Activated T-helper 17 cell treated with anti-CD3 and anti-CD28 coated beads, Interleukin-2, amount 50 U/mL, for 72 hours (primary cell): ENCODE measurements at regions not wholly inside any gene's neighbourhood (a gene's known extent, or its start where the extent isn't known, plus 50 kb on each side); places are given as distances from the start of the nearest gene placed in this dataset.

Experiments used
- ATAC-seq: fragments of 150-1000 bp; cut with Tn5 transposase; replicated peaks from 2 replicates; pipeline ENCODE4 v1.10.0; 2021; ENCODE audit warnings: mild to moderate bottlenecking, moderate library complexity
- H3K27ac Mint-ChIP-seq: one replicate; pipeline ENCODE4 v1.8.0; 2022; ENCODE audit warnings: mixed read lengths
- H3K27me3 Mint-ChIP-seq: one replicate; pipeline ENCODE4 v1.8.0; 2022; ENCODE audit warnings: mixed read lengths
- H3K36me3 Mint-ChIP-seq: one replicate; pipeline ENCODE4 v1.8.0; 2022; ENCODE audit warnings: low read depth, mild to moderate bottlenecking, mixed read lengths
- H3K4me1 Mint-ChIP-seq: one replicate; pipeline ENCODE4 v1.8.0; 2022; ENCODE audit warnings: mixed read lengths
- H3K4me3 Mint-ChIP-seq: one replicate; pipeline ENCODE4 v1.8.0; 2022; ENCODE audit warnings: mild to moderate bottlenecking, mixed read lengths
- H3K9me3 Mint-ChIP-seq: one replicate; pipeline ENCODE4 v1.8.0; 2022; ENCODE audit warnings: mixed read lengths

- Mint-ChIP-seq H3K27me3 (no peaks in the 10 kb centered on the region), H3K9me3 (peaks cover 4% of the 10 kb centered on the region), H3K4me3 (no peak overlapping the region), H3K4me1 (no peaks in the 10 kb centered on the region), H3K36me3 (no peaks in the 10 kb centered on the region), H3K27ac (no peak overlapping the region)
- ATAC-seq = no peak
Observed at GRCh38 chr2:40507432-40507831, 55.5 kb upstream of the SLC8A1 start.

DNA sequence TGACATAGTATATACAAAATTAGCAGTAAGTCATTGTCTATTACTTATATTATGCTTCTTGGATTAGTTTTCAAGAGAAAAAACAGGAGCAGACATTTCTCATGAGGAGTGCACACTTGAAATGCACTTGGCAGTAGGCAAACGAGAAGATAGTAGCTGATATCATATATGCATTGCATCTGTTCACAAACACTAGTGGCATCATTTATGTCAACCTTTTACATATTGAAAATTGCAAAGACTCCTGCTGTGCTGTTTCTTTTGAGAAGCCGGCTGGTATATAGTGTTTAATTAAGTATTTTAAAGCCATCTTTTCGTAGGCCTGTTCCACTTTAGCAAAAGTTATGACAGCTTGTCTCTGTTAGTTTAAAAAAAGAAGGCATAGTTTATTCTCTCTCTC is 58.4 kb upstream of the SLC8A1 start:
- no peak for ATAC-seq
- peaks cover 4% of the 10 kb centered on the region for H3K9me3 Mint-ChIP-seq
- no peak overlapping the region for H3K27ac Mint-ChIP-seq
- H3K27me3 Mint-ChIP-seq = no peaks in the 10 kb centered on the region
- no peaks in the 10 kb centered on the region for H3K4me1 Mint-ChIP-seq
- H3K4me3 Mint-ChIP-seq = no peak overlapping the region
- no peaks in the 10 kb centered on the region for H3K36me3 Mint-ChIP-seq

DNA sequence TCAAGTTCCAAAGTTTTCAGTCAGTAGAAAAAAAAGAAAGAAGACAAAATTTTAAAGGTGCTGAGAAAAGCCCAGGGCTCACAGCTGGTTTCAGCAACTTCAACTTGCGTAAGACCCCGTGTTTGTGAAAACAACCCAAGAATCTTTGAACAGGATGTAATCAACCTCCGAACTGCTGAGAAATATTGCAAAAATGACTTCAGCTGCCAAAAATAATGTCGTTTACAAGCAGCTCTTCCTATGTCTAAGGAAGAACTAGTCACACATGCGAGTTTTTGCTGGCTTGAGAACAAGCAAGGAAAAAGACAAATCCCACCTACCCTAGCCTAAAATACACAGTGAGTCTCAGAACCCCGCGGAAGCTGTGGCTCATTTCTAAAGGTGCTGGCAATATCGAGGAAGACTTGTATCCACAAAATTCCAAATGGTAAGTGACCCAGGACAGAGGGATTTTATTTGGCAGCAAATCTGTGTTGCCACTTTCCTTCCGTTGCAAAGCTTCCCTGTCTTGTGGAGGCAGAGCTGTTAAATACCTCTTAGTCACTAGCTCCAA is 59.8 kb upstream of the SLC8A1 start:
- Mint-ChIP-seq H3K4me1 (no peaks in the 10 kb centered on the region), H3K36me3 (no peaks in the 10 kb centered on the region), H3K4me3 (no peak overlapping the region), H3K9me3 (peaks cover 4% of the 10 kb centered on the region), H3K27ac (no peak overlapping the region), H3K27me3 (no peaks in the 10 kb centered on the region)
- no peak for ATAC-seq

DNA sequence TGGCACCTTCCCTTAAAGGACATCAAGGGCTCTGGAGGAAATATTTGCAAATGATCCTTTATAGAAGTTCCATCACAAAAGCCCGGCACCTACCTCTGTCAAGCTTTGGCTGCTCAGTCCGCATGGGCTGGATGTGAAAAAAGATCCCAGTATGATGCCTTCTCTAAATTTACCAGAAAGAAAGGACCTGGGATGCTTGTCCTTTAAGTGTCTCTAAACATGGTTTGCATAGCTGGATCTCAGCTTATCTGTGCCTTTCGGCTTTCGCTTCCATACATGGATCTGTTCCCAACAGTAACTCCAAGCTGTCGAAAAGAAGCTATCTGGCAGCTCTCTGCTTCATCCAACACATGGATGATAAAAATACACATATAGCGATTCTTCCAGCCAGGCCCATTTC is 60.4 kb upstream of the SLC8A1 start:
- H3K4me3 Mint-ChIP-seq = no peak overlapping the region
- no peaks in the 10 kb centered on the region for H3K4me1 Mint-ChIP-seq
- no peaks in the 10 kb centered on the region for H3K36me3 Mint-ChIP-seq
- peaks cover 4% of the 10 kb centered on the region for H3K9me3 Mint-ChIP-seq
- no peak overlapping the region for H3K27ac Mint-ChIP-seq
- no peaks in the 10 kb centered on the region for H3K27me3 Mint-ChIP-seq
- ATAC-seq = no peak

GRCh38 chr2:40513201-40513600 is 61.3 kb upstream of the SLC8A1 start:
- ATAC-seq = no peak
- no peaks in the 10 kb centered on the region for H3K36me3 Mint-ChIP-seq
- H3K27me3 Mint-ChIP-seq = no peaks in the 10 kb centered on the region
- peaks cover 4% of the 10 kb centered on the region for H3K9me3 Mint-ChIP-seq
- no peak overlapping the region for H3K27ac Mint-ChIP-seq
- no peaks in the 10 kb centered on the region for H3K4me1 Mint-ChIP-seq
- no peak overlapping the region for H3K4me3 Mint-ChIP-seq

DNA sequence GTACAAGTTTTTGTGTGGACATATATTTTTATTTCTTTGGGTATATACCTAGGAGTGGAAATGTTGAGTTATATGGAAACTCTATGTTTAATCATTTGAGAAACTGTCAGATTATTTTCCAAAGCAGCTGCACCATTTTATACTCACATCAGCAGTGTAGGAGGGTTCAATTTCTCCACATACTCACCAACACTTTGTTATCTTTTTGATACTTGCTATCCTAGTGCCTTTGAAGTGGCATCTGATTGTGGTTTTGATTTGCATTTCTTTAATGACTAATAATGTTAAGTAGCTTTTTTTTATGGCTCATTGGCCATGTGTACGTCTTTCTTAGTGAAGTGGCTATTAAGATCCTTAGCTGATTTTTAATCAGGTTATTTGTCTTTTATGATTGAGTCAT is 64.7 kb upstream of the SLC8A1 start:
- Mint-ChIP-seq H3K36me3 (no peaks in the 10 kb centered on the region), H3K27ac (no peak overlapping the region), H3K9me3 (no peaks in the 10 kb centered on the region), H3K4me1 (no peaks in the 10 kb centered on the region), H3K27me3 (no peaks in the 10 kb centered on the region), H3K4me3 (no peak overlapping the region)
- no peak for ATAC-seq

DNA sequence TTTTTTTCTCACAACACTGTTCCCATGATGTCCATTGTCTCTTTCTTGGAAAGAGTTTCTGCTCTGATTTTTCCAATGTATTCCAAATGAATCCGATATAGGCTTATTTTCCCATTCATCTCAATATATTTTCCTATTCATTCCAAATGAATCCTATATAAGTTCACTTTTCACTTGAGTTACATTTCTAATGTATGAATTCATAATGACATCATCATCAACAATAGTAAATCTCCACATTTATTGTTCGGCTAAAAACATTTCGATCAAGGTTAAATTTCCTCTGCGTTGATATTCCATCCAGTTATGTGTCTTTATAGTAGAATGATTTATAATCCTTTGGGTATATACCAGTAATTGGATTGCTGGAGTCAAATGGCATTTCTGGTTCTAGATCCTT is 76.7 kb upstream of the SLC8A1 start:
- Mint-ChIP-seq H3K27me3 (no peaks in the 10 kb centered on the region), H3K9me3 (peaks cover 12% of the 10 kb centered on the region), H3K27ac (no peak overlapping the region), H3K36me3 (no peaks in the 10 kb centered on the region), H3K4me3 (no peak overlapping the region), H3K4me1 (no peaks in the 10 kb centered on the region)
- no peak for ATAC-seq

- Mint-ChIP-seq H3K27me3 (no peaks in the 10 kb centered on the region), H3K36me3 (no peaks in the 10 kb centered on the region), H3K4me1 (no peaks in the 10 kb centered on the region), H3K4me3 (no peak overlapping the region), H3K27ac (no peak overlapping the region), H3K9me3 (peaks cover 9% of the 10 kb centered on the region)
- ATAC-seq = no peak
Observed at GRCh38 chr2:40531359-40531758, 79.5 kb upstream of the SLC8A1 start.

DNA sequence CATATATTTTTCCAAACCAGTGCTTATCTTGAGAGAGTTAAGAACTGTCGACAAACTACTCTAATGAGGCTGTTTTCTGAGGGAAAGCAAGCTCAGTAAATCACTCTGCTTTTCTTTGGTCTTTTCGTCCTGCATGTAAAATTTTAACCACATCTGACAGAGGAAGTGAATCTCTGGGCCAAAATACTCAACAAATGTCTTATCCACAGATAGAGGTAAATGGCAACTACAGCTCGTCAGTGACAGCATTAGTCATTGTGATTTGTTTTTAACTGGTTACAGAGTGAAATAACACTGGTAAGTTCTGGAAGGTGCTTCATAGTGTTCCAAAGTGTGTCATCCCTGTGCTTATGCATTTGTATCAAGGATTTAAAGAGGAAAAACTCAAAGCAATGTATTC is 82.6 kb upstream of the SLC8A1 start:
- Mint-ChIP-seq H3K27me3 (no peaks in the 10 kb centered on the region), H3K27ac (no peak overlapping the region), H3K36me3 (no peaks in the 10 kb centered on the region), H3K4me3 (no peak overlapping the region), H3K4me1 (no peaks in the 10 kb centered on the region), H3K9me3 (peaks cover 3% of the 10 kb centered on the region)
- no peak for ATAC-seq

- no peaks in the 10 kb centered on the region for H3K27me3 Mint-ChIP-seq
- ATAC-seq = no peak
- peaks cover 5% of the 10 kb centered on the region for H3K9me3 Mint-ChIP-seq
- H3K4me3 Mint-ChIP-seq = no peak overlapping the region
- H3K36me3 Mint-ChIP-seq = no peaks in the 10 kb centered on the region
- H3K27ac Mint-ChIP-seq = no peak overlapping the region
- H3K4me1 Mint-ChIP-seq = no peaks in the 10 kb centered on the region
Observed at GRCh38 chr2:40535972-40536371, 84.1 kb upstream of the SLC8A1 start.

- Mint-ChIP-seq H3K4me3 (no peak overlapping the region), H3K9me3 (peaks cover 6% of the 10 kb centered on the region), H3K4me1 (no peaks in the 10 kb centered on the region)
Observed at GRCh38 chr2:40540026-40540425, 88.1 kb upstream of the SLC8A1 start.

GRCh38 chr2:40543381-40543780 is 91.5 kb upstream of the SLC8A1 start:
- Mint-ChIP-seq H3K9me3 (peaks cover 3% of the 10 kb centered on the region), H3K36me3 (no peaks in the 10 kb centered on the region), H3K4me1 (no peaks in the 10 kb centered on the region), H3K27me3 (no peaks in the 10 kb centered on the region), H3K27ac (no peak overlapping the region), H3K4me3 (no peak overlapping the region)
- no peak for ATAC-seq

More at GRCh38 chr2:40540026-40540425, 88.1 kb upstream of the SLC8A1 start:
- ATAC-seq = no peak
- H3K27me3 Mint-ChIP-seq = no peaks in the 10 kb centered on the region
- no peak overlapping the region for H3K27ac Mint-ChIP-seq
- H3K36me3 Mint-ChIP-seq = no peaks in the 10 kb centered on the region

- Mint-ChIP-seq H3K36me3 (no peaks in the 10 kb centered on the region), H3K27ac (no peak overlapping the region), H3K27me3 (no peaks in the 10 kb centered on the region), H3K9me3 (peaks cover 3% of the 10 kb centered on the region), H3K4me1 (no peaks in the 10 kb centered on the region), H3K4me3 (no peak overlapping the region)
- no peak for ATAC-seq
Observed at GRCh38 chr2:40544072-40544471, 92.2 kb upstream of the SLC8A1 start.

DNA sequence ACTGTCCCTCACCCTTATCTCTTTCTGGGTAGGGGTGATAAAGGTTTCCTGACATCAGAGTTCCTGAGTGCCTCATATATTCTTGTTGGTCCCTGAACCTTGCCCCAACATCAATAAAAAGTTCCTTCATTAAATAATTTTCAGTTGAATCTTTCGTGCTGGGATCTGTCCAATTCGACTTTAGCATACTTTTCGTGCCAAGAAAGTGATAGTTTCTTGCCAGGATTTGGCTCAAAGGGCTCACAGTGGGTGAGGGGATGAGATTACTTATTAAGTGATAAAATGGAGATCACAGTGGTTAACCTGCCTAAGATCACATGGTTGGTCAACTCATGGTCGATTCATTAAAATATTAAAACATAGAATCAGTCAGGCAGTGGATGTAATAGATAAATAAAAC is 93.8 kb upstream of the SLC8A1 start:
- H3K4me3 Mint-ChIP-seq = no peak overlapping the region
- H3K4me1 Mint-ChIP-seq = no peaks in the 10 kb centered on the region
- H3K27me3 Mint-ChIP-seq = no peaks in the 10 kb centered on the region
- H3K9me3 Mint-ChIP-seq = peaks cover 3% of the 10 kb centered on the region
- no peak overlapping the region for H3K27ac Mint-ChIP-seq
- H3K36me3 Mint-ChIP-seq = no peaks in the 10 kb centered on the region
- ATAC-seq = no peak

- Mint-ChIP-seq H3K27me3 (no peaks in the 10 kb centered on the region), H3K27ac (no peak overlapping the region)
Observed at GRCh38 chr2:40546439-40547191, 94.7 kb upstream of the SLC8A1 start.

More at GRCh38 chr2:40546439-40547191, 94.7 kb upstream of the SLC8A1 start:
- Mint-ChIP-seq H3K4me3 (no peak overlapping the region), H3K4me1 (no peaks in the 10 kb centered on the region), H3K36me3 (no peaks in the 10 kb centered on the region), H3K9me3 (no peaks in the 10 kb centered on the region)
- ATAC-seq = no peak
